ENCODE measurements at regions not wholly inside any gene's neighbourhood (a gene's known extent, or its start where the extent isn't known, plus 50 kb on each side); places are given as distances from the start of the nearest gene placed in this dataset.
"Not testable (repeated sequence)": the region's sequence is repeated elsewhere in the genome, so short reads cannot be mapped to it uniquely, and the experiment has no call there.

GRCh38 chr13:37473035-37473434 lies 125.5 kb downstream of the POSTN start:
- DNase-seq: no peak

- DNase-seq: not testable (repeated sequence)
Observed at GRCh38 chr13:37472266-37472665, 126.3 kb downstream of the POSTN start.

GRCh38 chr13:37460166-37460565 lies 138.4 kb downstream of the POSTN start:
- DNase-seq: peak; percentile 78

GRCh38 chr13:37457612-37458011 lies 141.0 kb downstream of the POSTN start:
- peak; percentile 84 for DNase-seq

- no peak for DNase-seq
Observed at GRCh38 chr13:37456506-37456905, 142.1 kb downstream of the POSTN start.

GRCh38 chr13:37456041-37456440 lies 142.5 kb downstream of the POSTN start:
- DNase-seq: no peak

- DNase-seq: peak; percentile 72
Observed at GRCh38 chr13:37453246-37453645, 145.3 kb downstream of the POSTN start.

- DNase-seq: peak; percentile 29
Observed at GRCh38 chr13:37450276-37450675, 148.3 kb downstream of the POSTN start.

GRCh38 chr13:37448153-37448552 lies 150.4 kb downstream of the POSTN start:
- DNase-seq: no peak

GRCh38 chr13:37446503-37446902 lies 152.1 kb downstream of the POSTN start:
- DNase-seq: peak; percentile 94

- peak; percentile 93 for DNase-seq
Observed at GRCh38 chr13:37443538-37443937, 155.0 kb downstream of the POSTN start.

- DNase-seq: no peak
Observed at GRCh38 chr13:37442996-37443395, 155.6 kb downstream of the POSTN start.

- no peak for DNase-seq
Observed at GRCh38 chr13:37435881-37436280, 162.7 kb downstream of the POSTN start.

GRCh38 chr13:37433086-37433485 lies 165.5 kb downstream of the POSTN start:
- no peak for DNase-seq

- DNase-seq: peak; percentile 83
Observed at GRCh38 chr13:37429976-37430375, 168.6 kb downstream of the POSTN start.

GRCh38 chr13:37427843-37428494 lies 170.6 kb downstream of the POSTN start:
- DNase-seq: no peak

GRCh38 chr13:37418490-37418889 lies 180.1 kb downstream of the POSTN start:
- no peak for DNase-seq

GRCh38 chr13:37417060-37417441 lies 181.5 kb downstream of the POSTN start:
- no peak for DNase-seq

- DNase-seq: peak; percentile 77
Observed at GRCh38 chr13:37416291-37417059, 182.1 kb downstream of the POSTN start.

- DNase-seq: no peak
Observed at GRCh38 chr13:37413161-37413560, 185.4 kb downstream of the POSTN start.

GRCh38 chr13:37412241-37412921 lies 186.2 kb downstream of the POSTN start:
- DNase-seq: peak; percentile 92

GRCh38 chr13:37410316-37410715 lies 188.3 kb downstream of the POSTN start:
- DNase-seq: no peak

GRCh38 chr13:37409756-37410155 lies 188.8 kb downstream of the POSTN start:
- peak; percentile 53 for DNase-seq

GRCh38 chr13:37407156-37407555 lies 191.4 kb downstream of the POSTN start:
- DNase-seq: no peak
